Right lobe of liver (tissue), 4 donors: ENCODE measurements at regions not wholly inside any gene's neighbourhood (a gene's known extent, or its start where the extent isn't known, plus 50 kb on each side); places are given as distances from the start of the nearest gene placed in this dataset.
"Not testable (repeated sequence)": the region's sequence is repeated elsewhere in the genome, so short reads cannot be mapped to it uniquely, and the experiment has no call there.

ENCODE experiments used
- POLR2A ChIP-seq: fragments of 450-650 bp; IDR thresholded peaks from one replicate; pipeline ENCODE4 v1.6.1; 2017; ENCODE audit warnings: antibody characterized with exemption, mild to moderate bottlenecking
- TF ChIP-seq, protein P1 (sequence below), 4 donors: fragments of 200-600 bp in 3 of 4; fragments of 450-650 bp in 1 of 4; IDR thresholded peaks; one replicate each; pipeline versions ENCODE4 v1.5.1 to v1.8.0; 2016 to 2022; ENCODE audit warnings: antibody characterized with exemption in 4 of 4, mild to moderate bottlenecking in 2 of 4
- donor health status: DM: no; HTN: no; CAD: no.
- donor health status: DM: no; HTN: no; CAD: no.
- donor health status: DM: no; HTN: yes; CAD: no.

DNA sequence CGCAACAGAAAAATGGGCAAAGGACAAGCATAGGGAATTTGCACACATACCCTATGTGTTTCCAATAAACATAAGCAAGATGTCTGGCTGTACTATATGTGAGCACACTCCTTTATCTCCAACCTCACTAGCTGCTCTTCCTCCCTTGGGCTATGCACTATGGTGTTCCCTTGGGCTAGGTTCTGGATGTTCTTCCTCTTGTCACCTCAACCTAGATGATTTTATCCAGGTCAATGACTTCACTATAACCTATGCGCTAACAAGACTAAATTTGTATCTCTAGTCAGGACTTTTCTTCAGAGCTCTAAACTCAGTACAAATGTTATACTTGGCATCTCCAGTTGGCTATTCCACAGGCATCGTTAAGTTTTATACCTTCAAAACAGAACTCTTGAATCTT, 66.0 kb downstream of the B4GALT7 start:
- TF ChIP-seq, protein P1, sequence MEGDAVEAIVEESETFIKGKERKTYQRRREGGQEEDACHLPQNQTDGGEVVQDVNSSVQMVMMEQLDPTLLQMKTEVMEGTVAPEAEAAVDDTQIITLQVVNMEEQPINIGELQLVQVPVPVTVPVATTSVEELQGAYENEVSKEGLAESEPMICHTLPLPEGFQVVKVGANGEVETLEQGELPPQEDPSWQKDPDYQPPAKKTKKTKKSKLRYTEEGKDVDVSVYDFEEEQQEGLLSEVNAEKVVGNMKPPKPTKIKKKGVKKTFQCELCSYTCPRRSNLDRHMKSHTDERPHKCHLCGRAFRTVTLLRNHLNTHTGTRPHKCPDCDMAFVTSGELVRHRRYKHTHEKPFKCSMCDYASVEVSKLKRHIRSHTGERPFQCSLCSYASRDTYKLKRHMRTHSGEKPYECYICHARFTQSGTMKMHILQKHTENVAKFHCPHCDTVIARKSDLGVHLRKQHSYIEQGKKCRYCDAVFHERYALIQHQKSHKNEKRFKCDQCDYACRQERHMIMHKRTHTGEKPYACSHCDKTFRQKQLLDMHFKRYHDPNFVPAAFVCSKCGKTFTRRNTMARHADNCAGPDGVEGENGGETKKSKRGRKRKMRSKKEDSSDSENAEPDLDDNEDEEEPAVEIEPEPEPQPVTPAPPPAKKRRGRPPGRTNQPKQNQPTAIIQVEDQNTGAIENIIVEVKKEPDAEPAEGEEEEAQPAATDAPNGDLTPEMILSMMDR (IDR thresholded peaks at IDR 0.05) = not testable (repeated sequence)
- not testable (repeated sequence) for TF ChIP-seq POLR2A
